Neural cell (in vitro differentiated cells): ENCODE measurements at regions not wholly inside any gene's neighbourhood (a gene's known extent, or its start where the extent isn't known, plus 50 kb on each side); places are given as distances from the start of the nearest gene placed in this dataset.

Experiments used
- H2AFZ ChIP-seq: fragments of 200-600, 300-800 bp; sonication (generic), shearing (Covaris generic); 2 replicates; pipeline ENCODE4 v1.6.0; 2014; ENCODE audit warnings: low read depth, mild to moderate bottlenecking, antibody characterized with exemption, low read length, moderate library complexity
- H3F3A ChIP-seq: fragments of 200-600 bp; shearing (Covaris generic); 2 replicates; pipeline ENCODE4 v1.6.1; 2016; ENCODE audit warnings: mild to moderate bottlenecking, moderate library complexity, mixed read lengths, antibody characterized with exemption, low read length; ENCODE audit not compliant: insufficient read depth, poor library complexity, severe bottlenecking
- H3K27ac ChIP-seq: fragments of 200-600, 300-800 bp; sonication (generic), shearing (Covaris generic); 2 replicates; pipeline ENCODE4 v1.5.1; 2014; ENCODE audit warnings: mild to moderate bottlenecking, low read length, moderate library complexity
- H3K27me3 ChIP-seq: fragments of 300-800, 200-600 bp; sonication (generic), shearing (Covaris generic); 2 replicates; pipeline ENCODE4 v1.6.0; 2014; ENCODE audit warnings: mild to moderate bottlenecking, low read depth, low read length, moderate library complexity; ENCODE audit not compliant: insufficient read depth
- H3K36me3 ChIP-seq: fragments of 300-800, 200-600 bp; sonication (generic), shearing (Covaris generic); 2 replicates; pipeline ENCODE4 v1.5.1; 2014; ENCODE audit warnings: mild to moderate bottlenecking, antibody characterized with exemption, low read length, moderate library complexity; ENCODE audit not compliant: insufficient read depth
- H3K4me2 ChIP-seq: fragments of 300-800, 200-600 bp; sonication (generic), shearing (Covaris generic); 2 replicates; pipeline ENCODE4 v1.6.0; 2014; ENCODE audit warnings: mild to moderate bottlenecking, low read length
- H3K4me3 ChIP-seq: fragments of 300-800, 200-600 bp; sonication (generic), shearing (Covaris generic); 2 replicates; pipeline ENCODE4 v1.5.1; 2014; ENCODE audit warnings: mild to moderate bottlenecking, low read length, moderate library complexity
- H3K79me2 ChIP-seq: fragments of 200-600 bp; shearing (Covaris generic); replicated peaks from 2 replicates; pipeline ENCODE4 v1.6.0; 2014; ENCODE audit warnings: mild to moderate bottlenecking, low read length, moderate library complexity; ENCODE audit not compliant: insufficient read depth
- H3K9ac ChIP-seq: fragments of 300-800, 200-600 bp; sonication (generic), shearing (Covaris generic); 2 replicates; pipeline ENCODE4 v1.6.1; 2016; ENCODE audit warnings: mild to moderate bottlenecking, low read length, mixed read lengths
- H3K9me2 ChIP-seq: fragments of 200-600 bp; shearing (Covaris generic); 2 replicates; pipeline ENCODE4 v1.6.1; 2016; ENCODE audit warnings: mild to moderate bottlenecking, low read length, mixed read lengths; ENCODE audit not compliant: insufficient read depth
- H3K9me3 ChIP-seq: fragments of 200-600, 300-800 bp; sonication (generic), shearing (Covaris generic); 2 replicates; pipeline ENCODE4 v1.6.1; 2016; ENCODE audit warnings: mild to moderate bottlenecking, mixed run types, low read length, moderate library complexity, mixed read lengths
- H4K20me1 ChIP-seq: fragments of 200-600 bp; shearing (Covaris generic); 2 replicates; pipeline ENCODE4 v1.6.1; 2016; ENCODE audit warnings: mild to moderate bottlenecking, mixed run types; ENCODE audit not compliant: insufficient read depth
- EZH2 ChIP-seq: fragments of 200-600, 300-800 bp; shearing (Covaris generic), sonication (generic); IDR thresholded peaks from 2 replicates; pipeline ENCODE4 v1.6.1; 2014; ENCODE audit warnings: antibody characterized with exemption, low read length, borderline replicate concordance, mild to moderate bottlenecking; ENCODE audit not compliant: insufficient read depth, poor library complexity, severe bottlenecking
- MXI1 ChIP-seq: fragments of 450-650 bp; conservative IDR thresholded peaks from 2 replicates; pipeline ENCODE4 v1.6.1; 2014; ENCODE audit warnings: antibody characterized with exemption, mild to moderate bottlenecking; ENCODE audit not compliant: poor library complexity, severe bottlenecking
- POLR2AphosphoS5 ChIP-seq: IDR thresholded peaks from 2 replicates; pipeline ENCODE4 v1.6.1; 2012
- RAD21 ChIP-seq: fragments of 450-650 bp; conservative IDR thresholded peaks from 2 replicates; pipeline ENCODE4 v1.6.1; 2014; ENCODE audit warnings: antibody characterized with exemption, mild to moderate bottlenecking, moderate library complexity
- REST ChIP-seq: IDR thresholded peaks from 2 replicates; pipeline ENCODE4 v1.6.1; 2012; ENCODE audit warnings: borderline replicate concordance

GRCh38 chr1:118395430-118395991 is 210.5 kb upstream of the SPAG17 start:
- Histone ChIP-seq H3K79me2 (no peaks in the 10 kb centered on the region), H3K36me3 (no peaks in the 10 kb centered on the region), H3K27ac (no peak overlapping the region), H2AFZ (no peak overlapping the region), H3K9me3 (no peaks in the 10 kb centered on the region), H3K9me2 (no peaks in the 10 kb centered on the region), H3F3A (no peaks in the 10 kb centered on the region), H3K27me3 (no peaks in the 10 kb centered on the region), H3K9ac (no peak overlapping the region), H4K20me1 (no peaks in the 10 kb centered on the region), H3K4me3 (no peak overlapping the region), H3K4me2 (no peak overlapping the region)
- TF ChIP-seq REST (no peak), RAD21 (no peak)

- Histone ChIP-seq H3K9me2 (no peaks in the 10 kb centered on the region), H3K4me3 (no peak overlapping the region), H3K27me3 (no peaks in the 10 kb centered on the region), H3K9ac (no peak overlapping the region), H3K79me2 (no peaks in the 10 kb centered on the region), H3K27ac (no peak overlapping the region), H4K20me1 (no peaks in the 10 kb centered on the region), H3F3A (no peaks in the 10 kb centered on the region), H2AFZ (no peak overlapping the region), H3K36me3 (no peaks in the 10 kb centered on the region), H3K9me3 (no peaks in the 10 kb centered on the region), H3K4me2 (no peak overlapping the region)
- TF ChIP-seq MXI1, result no peak
- TF ChIP-seq EZH2, result no peak
- no peak for TF ChIP-seq REST
Measured at GRCh38 chr1:118390955-118391354, 205.9 kb upstream of the SPAG17 start.

- H3K9me2 ChIP-seq, result no peaks in the 10 kb centered on the region
- no peak overlapping the region for H2AFZ ChIP-seq
- no peaks in the 10 kb centered on the region for H3F3A ChIP-seq
- H3K9ac ChIP-seq, result no peak overlapping the region
- H3K27me3 ChIP-seq, result no peaks in the 10 kb centered on the region
- H3K79me2 ChIP-seq, result no peaks in the 10 kb centered on the region
- no peaks in the 10 kb centered on the region for H4K20me1 ChIP-seq
- no peak overlapping the region for H3K4me2 ChIP-seq
- H3K4me3 ChIP-seq, result no peak overlapping the region
- no peaks in the 10 kb centered on the region for H3K36me3 ChIP-seq
- no peak overlapping the region for H3K27ac ChIP-seq
- no peaks in the 10 kb centered on the region for H3K9me3 ChIP-seq
- TF ChIP-seq POLR2AphosphoS5, result no peak
Measured at GRCh38 chr1:118388301-118388959, 203.4 kb upstream of the SPAG17 start.
